ENCODE measurements at regions not wholly inside any gene's neighbourhood (a gene's known extent, or its start where the extent isn't known, plus 50 kb on each side); places are given as distances from the start of the nearest gene placed in this dataset.

- no peak for DNase-seq (ENCODE audit: low read depth)
- Histone ChIP-seq H3K36me3 (ENCODE audit: control insufficient read depth, insufficient read depth, low read length) (no peaks in the 10 kb centered on the region), H3K4me3 (ENCODE audit: low read depth, low read length) (no peak overlapping the region), H3K27me3 (ENCODE audit: control insufficient read depth, insufficient read depth, low read length) (no peaks in the 10 kb centered on the region)
- no peak for TF ChIP-seq CTCF (IDR thresholded peaks at IDR 0.05; ENCODE audit: insufficient read depth, low read length, poor library complexity, severe bottlenecking)
Observed at GRCh38 chr10:51000164-51000563, 74.1 kb upstream of the PRKG1 start.

GRCh38 chr10:51000976-51001375 lies 73.3 kb upstream of the PRKG1 start:
- DNase-seq (ENCODE audit: low read depth), result no peak
- no peaks in the 10 kb centered on the region for H3K36me3 ChIP-seq (ENCODE audit: control insufficient read depth, insufficient read depth, low read length)
- no peak overlapping the region for H3K4me3 ChIP-seq (ENCODE audit: low read depth, low read length)
- H3K27me3 ChIP-seq (ENCODE audit: control insufficient read depth, insufficient read depth, low read length), result no peaks in the 10 kb centered on the region
- no peak for TF ChIP-seq CTCF (IDR thresholded peaks at IDR 0.05; ENCODE audit: insufficient read depth, low read length, poor library complexity, severe bottlenecking)

- no peak for DNase-seq (ENCODE audit: low read depth)
- Histone ChIP-seq H3K4me3 (ENCODE audit: low read depth, low read length) (no peak overlapping the region), H3K27me3 (ENCODE audit: control insufficient read depth, insufficient read depth, low read length) (no peaks in the 10 kb centered on the region), H3K36me3 (ENCODE audit: control insufficient read depth, insufficient read depth, low read length) (no peaks in the 10 kb centered on the region)
- peak; percentile 58 for TF ChIP-seq CTCF (IDR thresholded peaks at IDR 0.05; ENCODE audit: insufficient read depth, low read length, poor library complexity, severe bottlenecking)
Observed at GRCh38 chr10:51001587-51001986, 72.7 kb upstream of the PRKG1 start.

- DNase-seq (ENCODE audit: low read depth), result no peak
- H3K36me3 ChIP-seq (ENCODE audit: control insufficient read depth, insufficient read depth, low read length), result no peaks in the 10 kb centered on the region
- H3K27me3 ChIP-seq (ENCODE audit: control insufficient read depth, insufficient read depth, low read length), result no peaks in the 10 kb centered on the region
- H3K4me3 ChIP-seq (ENCODE audit: low read depth, low read length), result no peak overlapping the region
- no peak for TF ChIP-seq CTCF (IDR thresholded peaks at IDR 0.05; ENCODE audit: insufficient read depth, low read length, poor library complexity, severe bottlenecking)
Observed at GRCh38 chr10:51002469-51002868, 71.8 kb upstream of the PRKG1 start.

GRCh38 chr10:51004776-51005175 lies 69.5 kb upstream of the PRKG1 start:
- DNase-seq (ENCODE audit: low read depth), result no peak
- H3K36me3 ChIP-seq (ENCODE audit: control insufficient read depth, insufficient read depth, low read length), result no peaks in the 10 kb centered on the region
- H3K27me3 ChIP-seq (ENCODE audit: control insufficient read depth, insufficient read depth, low read length), result no peaks in the 10 kb centered on the region
- TF ChIP-seq CTCF (IDR thresholded peaks at IDR 0.05; ENCODE audit: insufficient read depth, low read length, poor library complexity, severe bottlenecking), result no peak
- no peak overlapping the region for H3K4me3 ChIP-seq (ENCODE audit: low read depth, low read length)

GRCh38 chr10:51005551-51005950 lies 68.7 kb upstream of the PRKG1 start:
- TF ChIP-seq CTCF (IDR thresholded peaks at IDR 0.05; ENCODE audit: insufficient read depth, low read length, poor library complexity, severe bottlenecking), result no peak
- no peak for DNase-seq (ENCODE audit: low read depth)
- H3K36me3 ChIP-seq (ENCODE audit: control insufficient read depth, insufficient read depth, low read length), result no peaks in the 10 kb centered on the region

More at GRCh38 chr10:51005551-51005950, 68.7 kb upstream of the PRKG1 start:
- Histone ChIP-seq H3K27me3 (ENCODE audit: control insufficient read depth, insufficient read depth, low read length) (no peaks in the 10 kb centered on the region), H3K4me3 (ENCODE audit: low read depth, low read length) (no peak overlapping the region)

Measured in kidney epithelial cell (primary cell).